K562 (cell line): ENCODE measurements at regions not wholly inside any gene's neighbourhood (a gene's known extent, or its start where the extent isn't known, plus 50 kb on each side); places are given as distances from the start of the nearest gene placed in this dataset.

Experiments
- ATAC-seq: fragments of 200-7000 bp; cut with Tn5 transposase; 3 replicates; pipeline ENCODE4 v1.9.1; 2020; ENCODE audit warnings: moderate library complexity
- BruUV-seq: library from RNA; stranded (reverse); fragments of 400-500 nt; replicated peaks from 2 replicates; lab custom pipeline; 2021; lab: Mats Ljungman, UMichigan
- CTCF ChIA-PET: fragments of 300-600 bp; formaldehyde crosslinking; extraction: SDS; loops from one replicate; lab custom pipeline; 2021; ENCODE audit warnings: low intra/inter-chr PET ratio; lab: Yijun Ruan, JAX
- POLR2A ChIA-PET: fragments of 300-600, 350-650 bp; sonication (Branson Sonifier 250); formaldehyde crosslinking; extraction: SDS; loops from one replicate; lab custom pipeline; 2021; ENCODE audit warnings: antibody characterized with exemption, inconsistent platforms; lab: Yijun Ruan, JAX
- DNase-seq, 4 experiments: peaks; one replicate each; pipeline versions ENCODE4 v3.0.0 to v3.0.0-alpha.2; 2011 to 2018; ENCODE audit warnings: low spot score in 3 of 4, mixed read lengths in 3 of 4; ENCODE audit errors: extremely low read depth in 1 of 4
- FAIRE-seq: peaks from 2 replicates; lab custom pipeline; 2011; peaks lifted over from hg19 to GRCh38; lab: Jason Lieb, UNC
- H2AFZ ChIP-seq: 2 replicates; pipeline ENCODE4 v1.6.0; 2011; ENCODE audit warnings: low read depth, low read length, control low read depth, inconsistent platforms
- H3K27ac ChIP-seq: fragments of 200-600 bp; 3 replicates; pipeline ENCODE4 v1.8.0; 2011; ENCODE audit warnings: low read depth, mild to moderate bottlenecking, control low read depth, inconsistent platforms, low read length, moderate library complexity, mixed read lengths; ENCODE audit errors: extremely low read depth
- H3K27me3 ChIP-seq, 2 experiments: fragments of 300-600 bp in 1 of 2; 2 replicates in 1 of 2; 3 replicates in 1 of 2; pipeline versions ENCODE4 v1.6.0 to v1.8.0; 2011; ENCODE audit warnings: inconsistent platforms in 2 of 2, low read length in 2 of 2, mild to moderate bottlenecking in 1 of 2, mixed read lengths in 1 of 2, moderate library complexity in 1 of 2; ENCODE audit not compliant: control insufficient read depth in 2 of 2, insufficient read depth in 2 of 2
- H3K36me3 ChIP-seq: fragments of 300-600 bp; 3 replicates; pipeline ENCODE4 v1.8.0; 2011; ENCODE audit warnings: mild to moderate bottlenecking, low read length, inconsistent platforms; ENCODE audit not compliant: control insufficient read depth, insufficient read depth
- H3K4me1 ChIP-seq, 2 experiments: fragments of 200-600 bp in 1 of 2; replicated peaks in 1 of 2; 2 replicates in 1 of 2; 3 replicates in 1 of 2; pipeline versions ENCODE4 v1.5.1 to v1.8.0; 2011; ENCODE audit warnings: inconsistent platforms in 2 of 2, low read length in 2 of 2, mild to moderate bottlenecking in 1 of 2, mixed read lengths in 1 of 2, moderate library complexity in 1 of 2; ENCODE audit not compliant: control insufficient read depth in 2 of 2, insufficient read depth in 2 of 2
- H3K4me2 ChIP-seq: 2 replicates; pipeline ENCODE4 v1.6.1; 2011; ENCODE audit warnings: low read length, control low read depth, inconsistent platforms, mixed read lengths; ENCODE audit not compliant: insufficient read depth
- H3K4me3 ChIP-seq: fragments of 200-600 bp; sonication (generic), shearing (Covaris generic); 2 replicates; pipeline ENCODE4 v1.5.1; 2016; ENCODE audit warnings: control low read depth, inconsistent platforms
- H3K79me2 ChIP-seq: fragments of 200-600 bp; 3 replicates; pipeline ENCODE4 v1.8.0; 2011; ENCODE audit warnings: low read length, inconsistent platforms; ENCODE audit not compliant: control insufficient read depth, insufficient read depth
- H3K9ac ChIP-seq, 2 experiments: 2 replicates each; pipeline versions ENCODE4 v1.6.0 to v1.6.1; 2011; ENCODE audit warnings: low read depth in 2 of 2, low read length in 2 of 2, control low read depth in 1 of 2, inconsistent platforms in 1 of 2, mild to moderate bottlenecking in 1 of 2, mixed read lengths in 1 of 2; ENCODE audit not compliant: insufficient read depth in 1 of 2
- H3K9me1 ChIP-seq: one replicate; pipeline ENCODE4 v1.6.0; 2011; ENCODE audit warnings: inconsistent platforms, mild to moderate bottlenecking, low read length, moderate library complexity; ENCODE audit not compliant: control insufficient read depth, insufficient read depth
- H3K9me3 ChIP-seq: replicated peaks from 2 replicates; pipeline ENCODE4 v1.5.1; 2011; ENCODE audit warnings: low read depth, low read length, inconsistent platforms; ENCODE audit not compliant: control insufficient read depth, insufficient read depth
- H4K20me1 ChIP-seq: replicated peaks from 2 replicates; pipeline ENCODE4 v1.6.1; 2011; ENCODE audit warnings: low read length, inconsistent platforms, mixed read lengths; ENCODE audit not compliant: control insufficient read depth, insufficient read depth
- NFYB ChIP-seq: IDR thresholded peaks from 2 replicates; pipeline ENCODE4 v1.6.1; 2011; ENCODE audit warnings: mild to moderate bottlenecking, moderate library complexity; ENCODE audit not compliant: insufficient read length; ENCODE audit errors: extremely low read depth
- POLR3A ChIP-seq: IDR thresholded peaks from 2 replicates; pipeline ENCODE4 v1.6.1; 2011; ENCODE audit warnings: borderline replicate concordance, mild to moderate bottlenecking, moderate library complexity; ENCODE audit not compliant: insufficient read length, insufficient read depth; ENCODE audit errors: extremely low read depth
- RBFOX2 ChIP-seq: fragments of 200-400 bp; formaldehyde crosslinking; IDR thresholded peaks from 2 replicates; pipeline ENCODE4 v1.6.1; 2017; ENCODE audit warnings: low read depth, mild to moderate bottlenecking, low read length, moderate library complexity
- RBM17 ChIP-seq: fragments of 200-400 bp; formaldehyde crosslinking; IDR thresholded peaks from 2 replicates; pipeline ENCODE4 v1.6.1; 2017; ENCODE audit warnings: low read depth, mild to moderate bottlenecking, low read length, borderline replicate concordance
- RFX7 ChIP-seq: fragments of 250-450 bp; sonication (Bioruptor Pico); IDR thresholded peaks from 2 replicates; pipeline ENCODE4 v1.5.1; 2021; ENCODE audit warnings: mild to moderate bottlenecking
- SMARCA4 ChIP-seq: fragments of 450-650 bp; IDR thresholded peaks from 2 replicates; pipeline ENCODE4 v1.6.1; 2016
- TCF7L2 ChIP-seq: fragments of 150-350 bp; IDR thresholded peaks from 2 replicates; pipeline ENCODE4 v1.6.1; 2016; ENCODE audit warnings: low read depth, mild to moderate bottlenecking, low read length, moderate library complexity
- ZFP36 ChIP-seq: fragments of 150-350 bp; IDR thresholded peaks from 2 replicates; pipeline ENCODE4 v1.6.1; 2018; ENCODE audit warnings: low read length, low read depth; ENCODE audit not compliant: partially characterized antibody
- ZNF408 ChIP-seq: fragments of 250-450 bp; sonication (Bioruptor Pico); IDR thresholded peaks from 2 replicates; pipeline ENCODE4 v1.4.0; 2020; ENCODE audit warnings: low read depth, mild to moderate bottlenecking, moderate library complexity
- ZNF507 ChIP-seq: conservative IDR thresholded peaks from 2 replicates; pipeline ENCODE4 v1.6.1; 2017; ENCODE audit warnings: missing genetic modification characterization, missing compliant biosample characterization
- WGBS: fragments of 100-300 bp; shearing (Covaris generic); methylation state at CpG from one replicate; pipeline ENCODE4 v1.1.6; 2016; ENCODE audit warnings: low coverage, mixed read lengths; ENCODE audit not compliant: insufficient coverage; ENCODE audit errors: missing lambda C conversion rate; 5-methylcytosine and 5-hydroxymethylcytosine counted together
- in situ Hi-C: fragments of 300-500 bp; cut with MboI; formaldehyde crosslinking; loops from 4 replicates; pipeline ENCODE4 v1.15.0; 2018; ENCODE audit warnings: inconsistent platforms, mixed read lengths
- intact Hi-C: fragments of 100-400 bp; cut with micrococcal nuclease; formaldehyde crosslinking; loops from 2 replicates; pipeline ENCODE4 v1.14.2; 2022
- TF ChIP-seq, protein P1 (sequence below): fragments of 450-650 bp; IDR thresholded peaks from 2 replicates; pipeline ENCODE4 v1.6.1; 2016; ENCODE audit warnings: missing biosample characterization, missing genetic modification characterization
- TF ChIP-seq, protein P2 (sequence below), 3 experiments: IDR thresholded peaks in 2 of 3; conservative IDR thresholded peaks in 1 of 3; 2 replicates each; pipeline ENCODE4 v1.5.1; 2011 to 2012; ENCODE audit warnings: low read length in 3 of 3, mild to moderate bottlenecking in 3 of 3, control low read depth in 2 of 3, improper control_type of control experiment in 1 of 3, inconsistent platforms in 1 of 3, low read depth in 1 of 3, mixed read lengths in 1 of 3, moderate library complexity in 1 of 3; ENCODE audit not compliant: insufficient read depth in 2 of 3
- TF ChIP-seq, protein P3 (sequence below), 2 experiments: IDR thresholded peaks; 2 replicates each; pipeline ENCODE4 v1.6.1; 2012; ENCODE audit warnings: improper control_type of control experiment in 2 of 2, low read depth in 2 of 2, low read length in 2 of 2, borderline replicate concordance in 1 of 2
- TF ChIP-seq, protein P4 (sequence below), 2 experiments: fragments of 200-800 bp in 1 of 2; sonication (Bioruptor generic) in 1 of 2; sonication (generic) in 1 of 2; formaldehyde crosslinking in 1 of 2; IDR thresholded peaks in 1 of 2; conservative IDR thresholded peaks in 1 of 2; 2 replicates each; pipeline versions ENCODE4 v1.5.0 to v1.6.1; 2016 to 2020; ENCODE audit warnings: missing compliant biosample characterization in 1 of 2, missing genetic modification characterization in 1 of 2, missing genetic modification reagents in 1 of 2

DNA sequence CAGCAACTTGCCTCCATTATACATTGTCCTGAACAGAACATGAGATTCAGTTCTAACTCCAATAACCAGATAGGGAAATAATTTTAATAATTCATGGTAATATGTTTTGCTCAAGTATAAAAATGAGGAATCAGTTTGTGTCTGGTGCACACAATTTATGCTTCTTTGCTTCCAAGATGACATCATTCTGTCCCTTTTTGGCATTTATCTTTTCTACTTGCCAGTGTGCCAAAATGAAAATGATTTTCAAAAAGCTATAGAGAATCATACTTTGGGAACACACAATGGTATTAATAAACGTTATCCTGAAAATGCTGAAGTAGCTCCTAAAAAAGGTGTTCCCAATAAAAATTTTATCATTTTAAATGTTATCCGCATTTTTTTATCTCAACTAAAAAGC, 519.0 kb downstream of the CAAP1 start (continued):
- TF ChIP-seq RFX7 (CRISPR knock-in tag), result no peak
- TF ChIP-seq RBM17, result no peak
- TF ChIP-seq ZNF408 (CRISPR knock-in tag), result no peak
- TF ChIP-seq ZFP36, result no peak
- TF ChIP-seq, protein P1, sequence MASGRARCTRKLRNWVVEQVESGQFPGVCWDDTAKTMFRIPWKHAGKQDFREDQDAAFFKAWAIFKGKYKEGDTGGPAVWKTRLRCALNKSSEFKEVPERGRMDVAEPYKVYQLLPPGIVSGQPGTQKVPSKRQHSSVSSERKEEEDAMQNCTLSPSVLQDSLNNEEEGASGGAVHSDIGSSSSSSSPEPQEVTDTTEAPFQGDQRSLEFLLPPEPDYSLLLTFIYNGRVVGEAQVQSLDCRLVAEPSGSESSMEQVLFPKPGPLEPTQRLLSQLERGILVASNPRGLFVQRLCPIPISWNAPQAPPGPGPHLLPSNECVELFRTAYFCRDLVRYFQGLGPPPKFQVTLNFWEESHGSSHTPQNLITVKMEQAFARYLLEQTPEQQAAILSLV (tag), result no peak
- TF ChIP-seq ZNF507 (tag), result no peak
- TF ChIP-seq, protein P2, sequence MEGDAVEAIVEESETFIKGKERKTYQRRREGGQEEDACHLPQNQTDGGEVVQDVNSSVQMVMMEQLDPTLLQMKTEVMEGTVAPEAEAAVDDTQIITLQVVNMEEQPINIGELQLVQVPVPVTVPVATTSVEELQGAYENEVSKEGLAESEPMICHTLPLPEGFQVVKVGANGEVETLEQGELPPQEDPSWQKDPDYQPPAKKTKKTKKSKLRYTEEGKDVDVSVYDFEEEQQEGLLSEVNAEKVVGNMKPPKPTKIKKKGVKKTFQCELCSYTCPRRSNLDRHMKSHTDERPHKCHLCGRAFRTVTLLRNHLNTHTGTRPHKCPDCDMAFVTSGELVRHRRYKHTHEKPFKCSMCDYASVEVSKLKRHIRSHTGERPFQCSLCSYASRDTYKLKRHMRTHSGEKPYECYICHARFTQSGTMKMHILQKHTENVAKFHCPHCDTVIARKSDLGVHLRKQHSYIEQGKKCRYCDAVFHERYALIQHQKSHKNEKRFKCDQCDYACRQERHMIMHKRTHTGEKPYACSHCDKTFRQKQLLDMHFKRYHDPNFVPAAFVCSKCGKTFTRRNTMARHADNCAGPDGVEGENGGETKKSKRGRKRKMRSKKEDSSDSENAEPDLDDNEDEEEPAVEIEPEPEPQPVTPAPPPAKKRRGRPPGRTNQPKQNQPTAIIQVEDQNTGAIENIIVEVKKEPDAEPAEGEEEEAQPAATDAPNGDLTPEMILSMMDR (IDR thresholded peaks at IDR 0.05 in 2 of 3, conservative IDR thresholded peaks at IDR 0.05 in 1 of 3; ENCODE audit: insufficient read depth in 2 of 3, low read depth in 1 of 3, low read length in 3 of 3), result no peak

DNA sequence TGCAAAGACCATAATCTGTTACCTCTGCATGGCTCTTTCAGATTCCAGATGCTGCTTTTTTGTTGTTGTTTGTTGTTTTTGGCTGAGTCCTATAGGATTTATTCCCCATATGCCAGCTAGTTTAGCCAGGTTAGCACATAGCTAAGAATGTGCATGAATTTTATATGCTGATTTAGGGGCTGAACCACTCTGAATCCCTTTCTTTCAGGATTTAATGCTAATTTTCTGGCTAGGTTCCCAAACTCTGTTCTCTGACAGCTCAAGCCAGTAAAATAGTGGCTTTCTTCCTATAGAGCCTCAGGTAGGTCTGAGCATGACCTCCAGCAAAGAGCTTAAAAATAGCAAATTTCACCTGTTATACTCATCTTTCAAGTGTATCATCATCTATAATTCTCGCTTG, 521.4 kb downstream of the CAAP1 start:
- no peaks in the 10 kb centered on the region for H3K9me1 ChIP-seq
- no peaks in the 10 kb centered on the region for H3K36me3 ChIP-seq
- no peak overlapping the region for H3K27ac ChIP-seq
- no peaks in the 10 kb centered on the region for H3K27me3 ChIP-seq
- ChIA-PET CTCF (no interaction called here), POLR2A (no interaction called here)
- no peak overlapping the region for H3K9ac ChIP-seq
- no peaks in the 10 kb centered on the region for H3K4me1 ChIP-seq
- FAIRE-seq, result no peak
- no peak overlapping the region for H3K4me3 ChIP-seq
- DNase-seq, result no peak
- no CpG with 5 or more reads among the region's 1 CpG for WGBS
- H3K79me2 ChIP-seq, result no peaks in the 10 kb centered on the region
- H3K4me2 ChIP-seq, result no peak overlapping the region
- in situ Hi-C loops (no loop called here), intact Hi-C loops (no loop called here)
- ATAC-seq, result no peak
- no TSS peak for BruUV-seq
- no peak overlapping the region for H2AFZ ChIP-seq
- no peaks in the 10 kb centered on the region for H3K9me3 ChIP-seq
- no peaks in the 10 kb centered on the region for H4K20me1 ChIP-seq
- TF ChIP-seq, protein P3, sequence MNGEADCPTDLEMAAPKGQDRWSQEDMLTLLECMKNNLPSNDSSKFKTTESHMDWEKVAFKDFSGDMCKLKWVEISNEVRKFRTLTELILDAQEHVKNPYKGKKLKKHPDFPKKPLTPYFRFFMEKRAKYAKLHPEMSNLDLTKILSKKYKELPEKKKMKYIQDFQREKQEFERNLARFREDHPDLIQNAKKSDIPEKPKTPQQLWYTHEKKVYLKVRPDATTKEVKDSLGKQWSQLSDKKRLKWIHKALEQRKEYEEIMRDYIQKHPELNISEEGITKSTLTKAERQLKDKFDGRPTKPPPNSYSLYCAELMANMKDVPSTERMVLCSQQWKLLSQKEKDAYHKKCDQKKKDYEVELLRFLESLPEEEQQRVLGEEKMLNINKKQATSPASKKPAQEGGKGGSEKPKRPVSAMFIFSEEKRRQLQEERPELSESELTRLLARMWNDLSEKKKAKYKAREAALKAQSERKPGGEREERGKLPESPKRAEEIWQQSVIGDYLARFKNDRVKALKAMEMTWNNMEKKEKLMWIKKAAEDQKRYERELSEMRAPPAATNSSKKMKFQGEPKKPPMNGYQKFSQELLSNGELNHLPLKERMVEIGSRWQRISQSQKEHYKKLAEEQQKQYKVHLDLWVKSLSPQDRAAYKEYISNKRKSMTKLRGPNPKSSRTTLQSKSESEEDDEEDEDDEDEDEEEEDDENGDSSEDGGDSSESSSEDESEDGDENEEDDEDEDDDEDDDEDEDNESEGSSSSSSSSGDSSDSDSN (IDR thresholded peaks at IDR 0.05; ENCODE audit: borderline replicate concordance in 1 of 2, low read depth in 2 of 2, low read length in 2 of 2), result no peak
- no peak for TF ChIP-seq SMARCA4
- TF ChIP-seq, protein P4, sequence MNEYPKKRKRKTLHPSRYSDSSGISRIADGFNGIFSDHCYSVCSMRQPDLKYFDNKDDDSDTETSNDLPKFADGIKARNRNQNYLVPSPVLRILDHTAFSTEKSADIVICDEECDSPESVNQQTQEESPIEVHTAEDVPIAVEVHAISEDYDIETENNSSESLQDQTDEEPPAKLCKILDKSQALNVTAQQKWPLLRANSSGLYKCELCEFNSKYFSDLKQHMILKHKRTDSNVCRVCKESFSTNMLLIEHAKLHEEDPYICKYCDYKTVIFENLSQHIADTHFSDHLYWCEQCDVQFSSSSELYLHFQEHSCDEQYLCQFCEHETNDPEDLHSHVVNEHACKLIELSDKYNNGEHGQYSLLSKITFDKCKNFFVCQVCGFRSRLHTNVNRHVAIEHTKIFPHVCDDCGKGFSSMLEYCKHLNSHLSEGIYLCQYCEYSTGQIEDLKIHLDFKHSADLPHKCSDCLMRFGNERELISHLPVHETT (CRISPR knock-in tag; conservative IDR thresholded peaks at IDR 0.05 in 1 of 2, IDR thresholded peaks at IDR 0.05 in 1 of 2), result no peak
- TF ChIP-seq POLR3A, result no peak
- TF ChIP-seq NFYB, result no peak
- TF ChIP-seq RBFOX2, result no peak
- no peak for TF ChIP-seq TCF7L2
